Astrocyte of the hippocampus (primary cell): ENCODE measurements at regions not wholly inside any gene's neighbourhood (a gene's known extent, or its start where the extent isn't known, plus 50 kb on each side); places are given as distances from the start of the nearest gene placed in this dataset.

ENCODE experiments used
- DNase-seq: peaks from one replicate; pipeline ENCODE4 v3.0.0; 2011; ENCODE audit warnings: low read depth, low spot score

- DNase-seq = peak; percentile 35
These were observed 211.0 kb upstream of the RAB4A start for GRCh38 chr1:229059671-229060539.

GRCh38 chr1:229062135-229062534 lies 208.8 kb upstream of the RAB4A start:
- no peak for DNase-seq

- no peak for DNase-seq
These were observed 207.6 kb upstream of the RAB4A start for GRCh38 chr1:229063154-229063773.

GRCh38 chr1:229064320-229065168 lies 206.4 kb upstream of the RAB4A start:
- peak; percentile 16 for DNase-seq

GRCh38 chr1:229065613-229066012 lies 205.3 kb upstream of the RAB4A start:
- DNase-seq = no peak

GRCh38 chr1:229066591-229066990 lies 204.3 kb upstream of the RAB4A start:
- no peak for DNase-seq

- DNase-seq = no peak
These were observed 203.4 kb upstream of the RAB4A start for GRCh38 chr1:229067546-229067945.

GRCh38 chr1:229068270-229068987 lies 202.5 kb upstream of the RAB4A start:
- no peak for DNase-seq

- DNase-seq = no peak
These were observed 201.7 kb upstream of the RAB4A start for GRCh38 chr1:229069176-229069575.

GRCh38 chr1:229070168-229070567 lies 200.7 kb upstream of the RAB4A start:
- peak; percentile 85 for DNase-seq

GRCh38 chr1:229073251-229073650 lies 197.7 kb upstream of the RAB4A start:
- no peak for DNase-seq

- no peak for DNase-seq
These were observed 195.7 kb upstream of the RAB4A start for GRCh38 chr1:229075217-229075616.

GRCh38 chr1:229075716-229076115 lies 195.2 kb upstream of the RAB4A start:
- no peak for DNase-seq

- no peak for DNase-seq
These were observed 194.7 kb upstream of the RAB4A start for GRCh38 chr1:229076195-229076594.

GRCh38 chr1:229079016-229079595 lies 191.8 kb upstream of the RAB4A start:
- no peak for DNase-seq

GRCh38 chr1:229080361-229080760 lies 190.6 kb upstream of the RAB4A start:
- no peak for DNase-seq

- DNase-seq = no peak
These were observed 185.6 kb upstream of the RAB4A start for GRCh38 chr1:229085291-229085690.

GRCh38 chr1:229086091-229086490 lies 184.8 kb upstream of the RAB4A start:
- DNase-seq = no peak

- DNase-seq = no peak
These were observed 184.2 kb upstream of the RAB4A start for GRCh38 chr1:229086686-229087085.

GRCh38 chr1:229087339-229087738 lies 183.6 kb upstream of the RAB4A start:
- peak; percentile 4 for DNase-seq

GRCh38 chr1:229087906-229088305 lies 183.0 kb upstream of the RAB4A start:
- no peak for DNase-seq
